A549 (cell line): ENCODE measurements at regions not wholly inside any gene's neighbourhood (a gene's known extent, or its start where the extent isn't known, plus 50 kb on each side); places are given as distances from the start of the nearest gene placed in this dataset.

Experiments
- CBX2 ChIP-seq: fragments of 200-600 bp; sonication (generic); IDR thresholded peaks from 2 replicates; pipeline ENCODE4 v1.6.1; 2016; ENCODE audit warnings: low read depth, mild to moderate bottlenecking, borderline replicate concordance
- CHD2 ChIP-seq: fragments of 150-350 bp; IDR thresholded peaks from 2 replicates; pipeline ENCODE4 v1.6.1; 2014; ENCODE audit warnings: low read length; ENCODE audit not compliant: partially characterized antibody
- CTCF ChIP-seq: fragments of >200 bp; sonication (Bioruptor Twin); formaldehyde crosslinking; IDR thresholded peaks from 3 replicates; pipeline ENCODE4 v1.5.1; 2016
- EP300 ChIP-seq, 2 experiments: fragments of >200 bp; sonication (Bioruptor Twin); formaldehyde crosslinking; IDR thresholded peaks; 2 replicates in 1 of 2; 3 replicates in 1 of 2; pipeline ENCODE4 v1.6.1; 2016 to 2017
- HOXA7 ChIP-seq: fragments of 250-450 bp; sonication (Bioruptor Pico); IDR thresholded peaks from 2 replicates; pipeline ENCODE4 v1.5.0; 2020; ENCODE audit warnings: mild to moderate bottlenecking, moderate library complexity
- POLR2A ChIP-seq: IDR thresholded peaks from 2 replicates; pipeline ENCODE4 v1.6.1; 2012; ENCODE audit warnings: mild to moderate bottlenecking, low read length
- TF ChIP-seq, protein P1 (sequence below): fragments of 200-600 bp; sonication (generic); IDR thresholded peaks from 2 replicates; pipeline ENCODE4 v1.6.1; 2016; ENCODE audit warnings: antibody characterized with exemption, mild to moderate bottlenecking, moderate library complexity

DNA sequence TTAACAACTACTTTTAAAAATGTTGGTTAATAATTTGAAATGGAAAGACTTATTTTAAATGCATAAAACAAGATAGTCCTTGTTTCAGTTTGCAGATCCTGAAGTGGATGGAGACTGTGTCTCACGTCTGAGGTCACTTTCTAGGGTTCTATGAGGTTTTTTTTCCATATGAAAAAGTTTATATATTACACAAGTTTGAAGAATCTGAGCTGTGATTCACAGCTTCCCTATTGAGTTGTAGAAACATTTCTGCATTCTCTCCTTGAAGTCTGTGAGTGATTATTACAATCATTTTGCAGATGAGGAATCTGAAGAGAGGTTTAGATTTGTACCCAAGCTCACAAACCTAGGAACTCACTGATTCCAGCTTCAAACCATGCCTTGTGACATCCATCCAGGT lies 442.5 kb upstream of the KLF4 start:
- TF ChIP-seq POLR2A (no peak), CTCF (no peak), EP300 (IDR thresholded peaks at IDR 0.05) (no peak), CHD2 (no peak), HOXA7 (CRISPR knock-in tag) (no peak), CBX2 (no peak)
- TF ChIP-seq, protein P1, sequence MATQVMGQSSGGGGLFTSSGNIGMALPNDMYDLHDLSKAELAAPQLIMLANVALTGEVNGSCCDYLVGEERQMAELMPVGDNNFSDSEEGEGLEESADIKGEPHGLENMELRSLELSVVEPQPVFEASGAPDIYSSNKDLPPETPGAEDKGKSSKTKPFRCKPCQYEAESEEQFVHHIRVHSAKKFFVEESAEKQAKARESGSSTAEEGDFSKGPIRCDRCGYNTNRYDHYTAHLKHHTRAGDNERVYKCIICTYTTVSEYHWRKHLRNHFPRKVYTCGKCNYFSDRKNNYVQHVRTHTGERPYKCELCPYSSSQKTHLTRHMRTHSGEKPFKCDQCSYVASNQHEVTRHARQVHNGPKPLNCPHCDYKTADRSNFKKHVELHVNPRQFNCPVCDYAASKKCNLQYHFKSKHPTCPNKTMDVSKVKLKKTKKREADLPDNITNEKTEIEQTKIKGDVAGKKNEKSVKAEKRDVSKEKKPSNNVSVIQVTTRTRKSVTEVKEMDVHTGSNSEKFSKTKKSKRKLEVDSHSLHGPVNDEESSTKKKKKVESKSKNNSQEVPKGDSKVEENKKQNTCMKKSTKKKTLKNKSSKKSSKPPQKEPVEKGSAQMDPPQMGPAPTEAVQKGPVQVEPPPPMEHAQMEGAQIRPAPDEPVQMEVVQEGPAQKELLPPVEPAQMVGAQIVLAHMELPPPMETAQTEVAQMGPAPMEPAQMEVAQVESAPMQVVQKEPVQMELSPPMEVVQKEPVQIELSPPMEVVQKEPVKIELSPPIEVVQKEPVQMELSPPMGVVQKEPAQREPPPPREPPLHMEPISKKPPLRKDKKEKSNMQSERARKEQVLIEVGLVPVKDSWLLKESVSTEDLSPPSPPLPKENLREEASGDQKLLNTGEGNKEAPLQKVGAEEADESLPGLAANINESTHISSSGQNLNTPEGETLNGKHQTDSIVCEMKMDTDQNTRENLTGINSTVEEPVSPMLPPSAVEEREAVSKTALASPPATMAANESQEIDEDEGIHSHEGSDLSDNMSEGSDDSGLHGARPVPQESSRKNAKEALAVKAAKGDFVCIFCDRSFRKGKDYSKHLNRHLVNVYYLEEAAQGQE: no peak
